GM12878 (cell line): ENCODE measurements at regions not wholly inside any gene's neighbourhood (a gene's known extent, or its start where the extent isn't known, plus 50 kb on each side); places are given as distances from the start of the nearest gene placed in this dataset.
A peak's percentile ranks its signal among the peaks of the same experiment; 100 is the strongest.

Experiments
- ATAC-seq: fragments of 200-7000 bp; cut with Tn5 transposase; 3 replicates; pipeline ENCODE4 v1.9.1; 2020; ENCODE audit warnings: mild to moderate bottlenecking, moderate library complexity
- BruUV-seq: library from RNA; stranded (reverse); fragments of 400-500 nt; replicated peaks from 2 replicates; lab custom pipeline; 2021; lab: Mats Ljungman, UMichigan
- CTCF ChIA-PET: fragments of 300-600 bp; sonication (Branson Sonifier 250); formaldehyde crosslinking; extraction: SDS; loops from one replicate; lab custom pipeline; 2021; ENCODE audit warnings: inconsistent platforms; lab: Yijun Ruan, JAX
- POLR2A ChIA-PET: fragments of 350-600 bp; formaldehyde crosslinking; extraction: SDS; loops from one replicate; lab custom pipeline; 2021; ENCODE audit warnings: inconsistent platforms; lab: Charles Lee
- RAD21 ChIA-PET: fragments of 300-600 bp; sonication (Branson Sonifier 250); formaldehyde crosslinking; loops from one replicate; lab custom pipeline; 2023; ENCODE audit warnings: antibody characterized with exemption; ENCODE audit not compliant: unreplicated experiment; lab: Charles Lee
- SMC1A ChIA-PET: fragments of 300-600 bp; sonication (Branson Sonifier 250); formaldehyde crosslinking; loops from one replicate; lab custom pipeline; 2023; ENCODE audit not compliant: unreplicated experiment, uncharacterized antibody; lab: Charles Lee
- DNase-seq: peaks from one replicate; pipeline ENCODE4 v3.0.0-alpha.2; 2011; ENCODE audit warnings: low read depth, low spot score
- FAIRE-seq: peaks from 3 replicates; lab custom pipeline; 2011; peaks lifted over from hg19 to GRCh38; lab: Jason Lieb, UNC
- H2AFZ ChIP-seq: 2 replicates; pipeline ENCODE4 v1.6.0; 2011; ENCODE audit warnings: low read depth, low read length, control low read depth; ENCODE audit not compliant: control insufficient read depth
- H3K27ac ChIP-seq: 2 replicates; pipeline ENCODE4 v1.5.1; 2011; ENCODE audit warnings: control low read depth; ENCODE audit not compliant: control insufficient read depth, insufficient read depth
- H3K27me3 ChIP-seq, 2 experiments: replicated peaks in 1 of 2; 2 replicates each; pipeline versions ENCODE4 v1.6.0 to v1.6.1; 2011; ENCODE audit warnings: low read length in 1 of 2; ENCODE audit not compliant: control insufficient read depth in 2 of 2, insufficient read depth in 2 of 2
- H3K36me3 ChIP-seq, 2 experiments: 2 replicates each; pipeline ENCODE4 v1.5.1; 2011; ENCODE audit warnings: low read length in 1 of 2; ENCODE audit not compliant: control insufficient read depth in 2 of 2, insufficient read depth in 2 of 2
- H3K4me1 ChIP-seq: 2 replicates; pipeline ENCODE4 v1.6.1; 2011; ENCODE audit warnings: mild to moderate bottlenecking, low read length, moderate library complexity, mixed read lengths; ENCODE audit not compliant: control insufficient read depth, insufficient read depth
- H3K4me2 ChIP-seq: 2 replicates; pipeline ENCODE4 v1.6.0; 2011; ENCODE audit warnings: control low read depth; ENCODE audit not compliant: control insufficient read depth, insufficient read depth
- H3K4me3 ChIP-seq: fragments of 200-600 bp; sonication (generic); 2 replicates; pipeline ENCODE4 v1.5.1; 2016
- H3K79me2 ChIP-seq: 2 replicates; pipeline ENCODE4 v1.6.0; 2011; ENCODE audit warnings: low read length; ENCODE audit not compliant: control insufficient read depth, insufficient read depth
- H3K9ac ChIP-seq: 2 replicates; pipeline ENCODE4 v1.8.0; 2011; ENCODE audit warnings: low read length, control low read depth, mixed read lengths; ENCODE audit not compliant: control insufficient read depth, insufficient read depth
- H3K9me3 ChIP-seq: replicated peaks from 3 replicates; pipeline ENCODE4 v1.5.1; 2011; ENCODE audit warnings: mild to moderate bottlenecking, low read length; ENCODE audit not compliant: control insufficient read depth, insufficient read depth
- H4K20me1 ChIP-seq: 2 replicates; pipeline ENCODE4 v1.6.0; 2011; ENCODE audit not compliant: control insufficient read depth, insufficient read depth
- CTCF ChIP-seq, 3 experiments: IDR thresholded peaks in 2 of 3; conservative IDR thresholded peaks in 1 of 3; 2 replicates each; pipeline ENCODE4 v1.5.1; 2011; ENCODE audit warnings: low read depth in 3 of 3, low read length in 3 of 3, mild to moderate bottlenecking in 3 of 3, control low read depth in 2 of 3, moderate library complexity in 2 of 3, inconsistent platforms in 1 of 3, mixed read lengths in 1 of 3; ENCODE audit not compliant: control insufficient read depth in 2 of 3, insufficient read depth in 1 of 3; ENCODE audit errors: extremely low read depth in 1 of 3
- JUNB ChIP-seq: IDR thresholded peaks from 2 replicates; pipeline ENCODE4 v1.6.1; 2016; ENCODE audit warnings: antibody characterized with exemption, mild to moderate bottlenecking
- MTA2 ChIP-seq: fragments of 450-650 bp; IDR thresholded peaks from 2 replicates; pipeline ENCODE4 v1.6.1; 2016; ENCODE audit warnings: low read depth, mild to moderate bottlenecking, moderate library complexity
- ZNF622 ChIP-seq: fragments of 450-650 bp; IDR thresholded peaks from 2 replicates; pipeline ENCODE4 v1.6.1; 2017; ENCODE audit warnings: mild to moderate bottlenecking, inconsistent platforms
- ZSCAN29 ChIP-seq: fragments of 450-650 bp; IDR thresholded peaks from 2 replicates; pipeline ENCODE4 v1.6.1; 2017; ENCODE audit warnings: mild to moderate bottlenecking, moderate library complexity
- WGBS: methylation state at CpG from one replicate; pipeline ENCODE4 v1.1.6; 2016; ENCODE audit warnings: low lambda C conversion rate; ENCODE audit not compliant: insufficient replicate concordance, insufficient coverage; ENCODE audit errors: missing lambda C conversion rate; 5-methylcytosine and 5-hydroxymethylcytosine counted together
- in situ Hi-C: fragments of 300-500 bp; cut with MboI; formaldehyde crosslinking; loops from 9 replicates; pipeline ENCODE4 v1.14.3; 2018; ENCODE audit warnings: mixed read lengths
- intact Hi-C: fragments of 100-400 bp; cut with micrococcal nuclease; formaldehyde crosslinking; loops from one replicate; pipeline ENCODE4 v1.14.2; 2022; ENCODE audit not compliant: unreplicated experiment

- TF ChIP-seq CTCF (IDR thresholded peaks at IDR 0.05 in 2 of 3, conservative IDR thresholded peaks at IDR 0.05 in 1 of 3; ENCODE audit: control insufficient read depth in 2 of 3, extremely low read depth in 1 of 3, insufficient read depth in 1 of 3, low read depth in 3 of 3, low read length in 3 of 3) (peak in 1 of 3 experiments; percentile 33; a peak in 2 of 6 replicates), MTA2 (peak; percentile 59), ZSCAN29 (no peak)
Observed at GRCh38 chr17:71885662-71886061, 235.2 kb upstream of the SOX9 start (continued).

- ChIA-PET CTCF (no interaction called here), POLR2A (no interaction called here), SMC1A (interaction anchor here (1.6 kb wide), 1 partner anchor 23 kb away, joined by 3 read pairs; no protein-coding TSS in a partner anchor), RAD21 (no interaction called here)
- H3K27me3 ChIP-seq: no peaks in the 10 kb centered on the region
- DNase-seq (no peak), FAIRE-seq (no peak), ATAC-seq (no peak)
- in situ Hi-C loops: no loop called here
- intact Hi-C loops: no loop called here
- H2AFZ ChIP-seq: no peak overlapping the region
- BruUV-seq: no TSS peak
- no peak overlapping the region for H3K4me2 ChIP-seq
- no peak overlapping the region for H3K9ac ChIP-seq
- TF ChIP-seq ZNF622 (no peak), JUNB (peak; percentile 88)
- 11% methylated on average over 4 of the region's 4 CpGs for WGBS
- H4K20me1 ChIP-seq: no peaks in the 10 kb centered on the region
- no peaks in the 10 kb centered on the region for H3K4me1 ChIP-seq
- H3K79me2 ChIP-seq: no peaks in the 10 kb centered on the region
- H3K36me3 ChIP-seq: no peaks in the 10 kb centered on the region
- no peak overlapping the region for H3K4me3 ChIP-seq
- no peak overlapping the region for H3K27ac ChIP-seq
- no peaks in the 10 kb centered on the region for H3K9me3 ChIP-seq
Observed at GRCh38 chr17:71899317-71899716, 221.5 kb upstream of the SOX9 start.
